ENCODE measurements at regions not wholly inside any gene's neighbourhood (a gene's known extent, or its start where the extent isn't known, plus 50 kb on each side); places are given as distances from the start of the nearest gene placed in this dataset.
"Not testable (repeated sequence)": the region's sequence is repeated elsewhere in the genome, so short reads cannot be mapped to it uniquely, and the experiment has no call there.

- DNase-seq (ENCODE audit: insufficient read length, low spot score) = no peak
- FAIRE-seq = no peak
- TF ChIP-seq, protein P1, sequence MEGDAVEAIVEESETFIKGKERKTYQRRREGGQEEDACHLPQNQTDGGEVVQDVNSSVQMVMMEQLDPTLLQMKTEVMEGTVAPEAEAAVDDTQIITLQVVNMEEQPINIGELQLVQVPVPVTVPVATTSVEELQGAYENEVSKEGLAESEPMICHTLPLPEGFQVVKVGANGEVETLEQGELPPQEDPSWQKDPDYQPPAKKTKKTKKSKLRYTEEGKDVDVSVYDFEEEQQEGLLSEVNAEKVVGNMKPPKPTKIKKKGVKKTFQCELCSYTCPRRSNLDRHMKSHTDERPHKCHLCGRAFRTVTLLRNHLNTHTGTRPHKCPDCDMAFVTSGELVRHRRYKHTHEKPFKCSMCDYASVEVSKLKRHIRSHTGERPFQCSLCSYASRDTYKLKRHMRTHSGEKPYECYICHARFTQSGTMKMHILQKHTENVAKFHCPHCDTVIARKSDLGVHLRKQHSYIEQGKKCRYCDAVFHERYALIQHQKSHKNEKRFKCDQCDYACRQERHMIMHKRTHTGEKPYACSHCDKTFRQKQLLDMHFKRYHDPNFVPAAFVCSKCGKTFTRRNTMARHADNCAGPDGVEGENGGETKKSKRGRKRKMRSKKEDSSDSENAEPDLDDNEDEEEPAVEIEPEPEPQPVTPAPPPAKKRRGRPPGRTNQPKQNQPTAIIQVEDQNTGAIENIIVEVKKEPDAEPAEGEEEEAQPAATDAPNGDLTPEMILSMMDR (IDR thresholded peaks at IDR 0.05; ENCODE audit: insufficient read depth, missing control alignments) = no peak
Measured at GRCh38 chr6:37078814-37079213, 73.4 kb downstream of the FGD2 start.

GRCh38 chr6:37081042-37081607, 75.7 kb downstream of the FGD2 start:
- no peak for FAIRE-seq

GRCh38 chr6:37082390-37083130, 77.1 kb downstream of the FGD2 start:
- DNase-seq (ENCODE audit: insufficient read length, low spot score) (no peak), FAIRE-seq (no peak)
- TF ChIP-seq, protein P1 (IDR thresholded peaks at IDR 0.05; ENCODE audit: insufficient read depth, missing control alignments) = no peak

More at GRCh38 chr6:37081042-37081607, 75.7 kb downstream of the FGD2 start:
- TF ChIP-seq, protein P1 (IDR thresholded peaks at IDR 0.05; ENCODE audit: insufficient read depth, missing control alignments) = no peak
- no peak for DNase-seq (ENCODE audit: insufficient read length, low spot score)

- DNase-seq (ENCODE audit: insufficient read length, low spot score) = no peak
- FAIRE-seq = no peak
- TF ChIP-seq, protein P1 (IDR thresholded peaks at IDR 0.05; ENCODE audit: insufficient read depth, missing control alignments) = no peak
Measured at GRCh38 chr6:37083243-37084138, 78.0 kb downstream of the FGD2 start.

GRCh38 chr6:37084665-37085064, 79.2 kb downstream of the FGD2 start:
- DNase-seq (ENCODE audit: insufficient read length, low spot score); FAIRE-seq: not testable (repeated sequence)

DNA sequence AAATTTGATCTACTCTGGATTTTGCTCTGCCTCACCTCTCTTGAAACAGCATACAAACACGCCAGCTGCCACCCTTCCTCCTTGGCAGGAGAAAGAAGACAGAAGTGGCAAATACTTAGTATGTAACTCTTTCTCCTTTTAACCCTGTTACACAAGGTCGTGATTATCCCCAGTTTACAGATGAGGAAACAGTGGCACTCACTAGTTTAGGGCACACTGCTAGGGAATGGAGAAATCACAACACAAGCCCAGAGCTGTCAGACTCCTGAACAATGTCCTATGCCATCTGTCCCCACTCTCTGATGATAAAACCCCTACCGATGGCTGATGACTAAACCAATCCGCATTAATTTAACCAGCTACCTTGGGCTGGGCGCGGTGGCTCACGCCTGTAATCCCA, 79.7 kb downstream of the FGD2 start:
- DNase-seq (ENCODE audit: insufficient read length, low spot score) = no peak
- TF ChIP-seq, protein P1 (IDR thresholded peaks at IDR 0.05; ENCODE audit: insufficient read depth, missing control alignments) = no peak
- FAIRE-seq = no peak

DNA sequence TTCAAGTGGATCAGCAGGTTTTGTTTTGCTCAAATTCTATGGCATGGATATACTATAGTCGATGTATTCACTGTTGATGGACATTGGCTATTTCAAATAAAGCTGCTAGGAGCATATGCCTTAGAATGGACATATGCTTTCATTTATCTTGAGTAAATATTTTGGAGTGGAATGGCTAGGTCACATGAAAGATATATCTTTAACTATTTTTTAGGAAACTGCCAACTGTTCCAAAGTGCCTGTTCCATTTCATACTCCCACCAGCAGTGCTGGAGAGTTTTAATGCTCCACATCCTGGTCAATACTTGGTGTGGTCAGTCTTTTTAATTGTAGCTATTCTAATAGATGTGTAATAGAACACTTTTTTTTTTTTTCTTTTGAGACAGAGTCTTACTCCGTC, 81.1 kb upstream of the PIM1 start:
- DNase-seq (ENCODE audit: insufficient read length, low spot score) (no peak), FAIRE-seq (no peak)
- TF ChIP-seq, protein P1 (IDR thresholded peaks at IDR 0.05; ENCODE audit: insufficient read depth, missing control alignments) = no peak
